ENCODE measurements at regions not wholly inside any gene's neighbourhood (a gene's known extent, or its start where the extent isn't known, plus 50 kb on each side); places are given as distances from the start of the nearest gene placed in this dataset.

DNA sequence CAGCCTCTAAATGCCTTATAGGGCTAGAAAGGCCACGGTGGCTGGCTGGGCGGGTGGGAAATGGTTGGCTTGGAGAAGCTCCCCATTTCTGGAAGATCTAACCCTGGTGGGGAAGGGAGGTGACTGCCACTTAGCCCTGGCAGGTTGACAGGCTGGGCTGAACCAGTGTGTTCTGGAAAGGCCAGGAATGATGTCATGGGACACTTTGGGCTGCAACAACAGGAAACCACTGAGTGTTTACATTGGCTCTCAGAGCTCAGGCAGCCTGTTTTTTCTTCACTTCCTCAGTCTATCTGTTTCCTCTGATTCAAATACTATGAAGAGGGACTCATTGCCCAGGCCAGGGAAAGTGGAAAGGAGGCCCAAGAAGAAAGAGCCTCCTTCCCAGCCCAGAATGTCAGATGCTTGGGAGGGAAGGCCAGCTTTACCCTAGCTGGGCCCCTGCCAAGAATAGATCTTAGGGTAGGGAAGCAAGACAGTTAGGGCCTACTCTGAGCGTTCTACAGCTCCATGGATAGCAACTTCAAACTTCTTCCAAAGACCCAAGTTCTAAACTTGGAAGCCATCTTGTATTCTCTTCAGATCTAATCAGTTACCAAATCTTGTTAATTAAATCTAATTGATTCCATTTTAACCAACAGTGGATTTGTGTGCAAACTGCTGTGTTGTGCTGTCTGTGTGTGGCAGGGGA, 65.8 kb upstream of the MSN start:
- H3K4me1 Mint-ChIP-seq = peaks cover 72 to 82% (median 78%) of the 10 kb centered on the region in 3 donors
- Histone ChIP-seq H3K27me3 (replicated peaks in 1 of 2; ENCODE audit: control insufficient read depth in 2 of 2, extremely low read depth in 1 of 2, insufficient read depth in 2 of 2, low read length in 1 of 2) (no peaks in the 10 kb centered on the region), H3K4me1 (ENCODE audit: control insufficient read depth in 1 of 2, extremely low read depth in 1 of 2, insufficient read depth in 2 of 2, low read length in 2 of 2) (peaks cover 28 to 66% of the 10 kb centered on the region in 2 experiments), H3K36me3 (ENCODE audit: control insufficient read depth in 2 of 2, extremely low read depth in 1 of 2, insufficient read depth in 1 of 2, low read length in 1 of 2) (no peaks in the 10 kb centered on the region), H3K4me3 (ENCODE audit: control insufficient read depth in 1 of 2, extremely low read depth in 1 of 2, low read length in 1 of 2) (no peak overlapping the region), H3K27ac (ENCODE audit: low read length) (peak overlapping the region; percentile 93), H3K9me3 (no peaks in the 10 kb centered on the region)
- ATAC-seq (replicated peaks in 1 of 4) = peak; percentile 72 to 87 (median 84)
- H3K36me3 Mint-ChIP-seq = peaks cover 7% of the 10 kb centered on the region
- H3K4me3 Mint-ChIP-seq = peak overlapping the region; percentile 32 to 56 (median 37)
- no peaks in the 10 kb centered on the region for H3K27me3 Mint-ChIP-seq
- peaks cover 0 to 4% (median 0%) of the 10 kb centered on the region in 3 donors for H3K9me3 Mint-ChIP-seq
- peak overlapping the region; percentile 95 to 99 for H3K27ac Mint-ChIP-seq
- peak in 29 of 35 experiments; percentile 7 to 71 (median 29) for DNase-seq
- ChIA-PET CTCF (interaction anchor here in 1 of 2 donors (1.4 kb wide), 1 partner anchor 384 kb away, joined by 3 read pairs; no protein-coding TSS in a partner anchor), POLR2A (interaction anchor here in 1 of 2 donors (0.5 kb wide), 1 partner anchor 18 kb away, joined by 4 read pairs; no protein-coding TSS in a partner anchor)
- WGBS (ENCODE audit: insufficient coverage) = 67% methylated on average over 2 of the region's 3 CpGs

DNA sequence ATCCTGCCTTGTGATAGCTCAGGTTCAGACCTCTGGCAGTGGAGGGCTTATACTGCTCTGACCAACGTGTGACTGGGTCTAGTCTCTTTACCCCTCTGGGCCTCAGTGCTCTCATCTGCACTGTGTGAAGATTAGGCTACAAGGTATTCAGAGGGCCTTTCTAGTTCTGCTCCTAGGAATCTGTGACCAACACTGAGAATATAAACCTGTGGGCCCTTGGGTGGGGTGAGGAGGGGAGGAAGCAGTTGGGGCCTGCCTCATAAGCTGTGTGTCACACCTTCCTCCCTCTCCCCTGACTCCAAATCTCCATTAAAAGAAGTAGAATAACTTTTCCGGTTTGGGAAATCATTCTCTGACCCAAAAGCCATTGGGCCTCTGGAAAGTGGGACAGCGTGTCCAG, 66.3 kb upstream of the MSN start:
- peak overlapping the region; percentile 95 to 99 for H3K27ac Mint-ChIP-seq
- CTCF ChIA-PET = interaction anchor here in 1 of 2 donors (1.4 kb wide), 1 partner anchor 385 kb away, joined by 3 read pairs; no protein-coding TSS in a partner anchor
- Histone ChIP-seq H3K4me1 (ENCODE audit: control insufficient read depth in 1 of 2, extremely low read depth in 1 of 2, insufficient read depth in 2 of 2, low read length in 2 of 2) (peaks cover 32 to 71% of the 10 kb centered on the region in 2 experiments), H3K9me3 (no peaks in the 10 kb centered on the region), H3K27ac (ENCODE audit: low read length) (peak overlapping the region; percentile 93), H3K4me3 (ENCODE audit: control insufficient read depth in 1 of 2, extremely low read depth in 1 of 2, low read length in 1 of 2) (no peak overlapping the region), H3K27me3 (replicated peaks in 1 of 2; ENCODE audit: control insufficient read depth in 2 of 2, extremely low read depth in 1 of 2, insufficient read depth in 2 of 2, low read length in 1 of 2) (no peaks in the 10 kb centered on the region), H3K36me3 (ENCODE audit: control insufficient read depth in 2 of 2, extremely low read depth in 1 of 2, insufficient read depth in 1 of 2, low read length in 1 of 2) (no peaks in the 10 kb centered on the region)
- WGBS (ENCODE audit: insufficient coverage) = 83% methylated on average over 1 of the region's 3 CpGs
- H3K4me3 Mint-ChIP-seq = peak overlapping the region; percentile 32 to 56 (median 37)
- H3K9me3 Mint-ChIP-seq = peaks cover 0 to 4% (median 0%) of the 10 kb centered on the region in 3 donors
- ATAC-seq (replicated peaks in 1 of 4) (peak; percentile 28 to 60 (median 46)), DNase-seq (peak in 2 of 35 experiments; percentile 12 to 29)
- peaks cover 77 to 86% (median 83%) of the 10 kb centered on the region in 3 donors for H3K4me1 Mint-ChIP-seq
- POLR2A ChIA-PET = no interaction called here
- H3K27me3 Mint-ChIP-seq = no peaks in the 10 kb centered on the region
- H3K36me3 Mint-ChIP-seq = peaks cover 7% of the 10 kb centered on the region

DNA sequence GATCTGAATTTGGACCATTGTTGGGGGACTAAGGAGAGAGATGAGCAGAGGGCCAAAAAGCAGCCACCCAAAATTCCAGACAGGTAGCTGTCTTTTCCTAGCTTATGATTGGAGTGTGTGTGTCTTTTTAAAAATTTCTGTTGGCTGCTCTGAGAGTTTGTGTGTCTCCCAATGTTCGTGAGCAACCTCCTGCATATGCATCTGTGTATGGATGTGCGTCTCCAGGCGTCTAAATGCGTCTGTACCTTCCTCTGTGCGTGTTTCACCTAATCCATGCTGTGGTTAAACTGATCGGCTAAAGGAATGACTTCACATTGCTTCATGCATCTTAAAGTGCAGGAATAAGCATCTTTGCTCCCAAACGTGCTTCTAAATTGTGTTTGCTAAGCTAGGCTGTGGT, 65.5 kb upstream of the LAS1L start:
- DNase-seq (no peak), ATAC-seq (replicated peaks in 1 of 4) (no peak)
- Mint-ChIP-seq H3K4me1 (peaks cover 83 to 88% (median 86%) of the 10 kb centered on the region in 3 donors), H3K36me3 (peaks cover under 1% of the 10 kb centered on the region), H3K27ac (peak overlapping the region; percentile 95 to 99), H3K4me3 (peak overlapping the region; percentile 8 to 71 (median 57)), H3K27me3 (no peaks in the 10 kb centered on the region), H3K9me3 (peaks cover 0 to 4% (median 0%) of the 10 kb centered on the region in 3 donors)
- CTCF ChIA-PET = no interaction called here
- no peak overlapping the region for H3K4me3 ChIP-seq (ENCODE audit: control insufficient read depth in 1 of 2, extremely low read depth in 1 of 2, low read length in 1 of 2)
- H3K27me3 ChIP-seq (replicated peaks in 1 of 2; ENCODE audit: control insufficient read depth in 2 of 2, extremely low read depth in 1 of 2, insufficient read depth in 2 of 2, low read length in 1 of 2) = no peaks in the 10 kb centered on the region
- WGBS (ENCODE audit: insufficient coverage) = 100% methylated on average over 4 of the region's 7 CpGs
- no peaks in the 10 kb centered on the region for H3K36me3 ChIP-seq (ENCODE audit: control insufficient read depth in 2 of 2, extremely low read depth in 1 of 2, insufficient read depth in 1 of 2, low read length in 1 of 2)
- H3K9me3 ChIP-seq = no peaks in the 10 kb centered on the region
- POLR2A ChIA-PET = interaction anchor here in 1 of 2 donors (0.7 kb wide), 1 partner anchor 41 kb away, joined by 3 read pairs; no protein-coding TSS in a partner anchor
- peak overlapping the region; percentile 93 for H3K27ac ChIP-seq (ENCODE audit: low read length)
- H3K4me1 ChIP-seq (ENCODE audit: control insufficient read depth in 1 of 2, extremely low read depth in 1 of 2, insufficient read depth in 2 of 2, low read length in 2 of 2) = peaks cover 37 to 81% of the 10 kb centered on the region in 2 experiments

DNA sequence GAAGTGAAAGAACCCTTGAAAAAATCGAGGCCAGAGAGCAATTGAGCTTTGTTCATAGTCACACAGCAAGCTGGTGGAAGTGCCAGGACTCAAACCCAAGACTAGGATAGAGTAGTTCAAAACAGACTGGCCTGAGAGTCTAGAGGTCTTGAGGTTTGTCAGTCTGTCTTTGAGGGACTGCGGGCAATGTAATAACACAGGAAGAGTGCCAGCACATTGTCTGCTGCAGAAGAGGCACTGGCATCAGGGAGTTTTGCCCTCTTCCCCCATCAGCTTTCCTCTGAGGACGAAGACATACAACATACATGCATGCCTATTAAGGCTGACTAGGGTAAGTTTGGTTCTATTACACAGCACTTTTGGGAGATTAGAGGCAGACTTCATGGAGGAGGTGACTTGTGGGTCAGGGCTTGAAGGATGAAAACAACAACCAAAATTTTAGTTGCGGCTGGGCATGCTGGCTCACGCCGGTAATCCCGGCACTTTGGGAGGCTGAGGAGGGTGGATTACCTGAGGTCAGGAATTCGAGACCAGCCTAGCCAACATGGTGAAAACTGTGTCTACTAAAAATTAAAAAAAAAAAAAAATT, 64.1 kb upstream of the LAS1L start:
- ATAC-seq (replicated peaks in 1 of 4) = no peak
- POLR2A ChIA-PET = interaction anchor here (0.6 to 1.0 kb wide), 3 partner anchors 13 to 1843 kb away, joined by 3 to 4 read pairs (median 4); no protein-coding TSS in a partner anchor
- no peaks in the 10 kb centered on the region for H3K36me3 Mint-ChIP-seq
- H3K9me3 ChIP-seq = no peaks in the 10 kb centered on the region
- CTCF ChIA-PET = interaction anchor here in 1 of 2 donors (1.0 kb wide), 1 partner anchor 99 kb away, joined by 3 read pairs; no protein-coding TSS in a partner anchor
- peak in 2 of 35 experiments; percentile 24 to 45 for DNase-seq
- peaks cover 0 to 4% of the 10 kb centered on the region in 2 donors for H3K27me3 Mint-ChIP-seq
- peak overlapping the region; percentile 62 to 83 (median 67) for H3K4me3 Mint-ChIP-seq
- peak overlapping the region; percentile 95 to 99 for H3K27ac Mint-ChIP-seq
- H3K4me1 Mint-ChIP-seq = peaks cover 75 to 84% (median 75%) of the 10 kb centered on the region in 3 donors
- no CpG with 5 or more reads among the region's 8 CpGs for WGBS (ENCODE audit: insufficient coverage)
- peaks cover 37 to 82% of the 10 kb centered on the region in 2 experiments for H3K4me1 ChIP-seq (ENCODE audit: control insufficient read depth in 1 of 2, extremely low read depth in 1 of 2, insufficient read depth in 2 of 2, low read length in 2 of 2)
- peak overlapping the region in 1 of 2 donors; percentile 6 for H3K4me3 ChIP-seq (ENCODE audit: control insufficient read depth in 1 of 2, extremely low read depth in 1 of 2, low read length in 1 of 2)
- H3K27ac ChIP-seq (ENCODE audit: low read length) = peak overlapping the region; percentile 91
- no peaks in the 10 kb centered on the region for H3K27me3 ChIP-seq (replicated peaks in 1 of 2; ENCODE audit: control insufficient read depth in 2 of 2, extremely low read depth in 1 of 2, insufficient read depth in 2 of 2, low read length in 1 of 2)
- H3K36me3 ChIP-seq (ENCODE audit: control insufficient read depth in 2 of 2, extremely low read depth in 1 of 2, insufficient read depth in 1 of 2, low read length in 1 of 2) = no peaks in the 10 kb centered on the region
- no peaks in the 10 kb centered on the region for H3K9me3 Mint-ChIP-seq

DNA sequence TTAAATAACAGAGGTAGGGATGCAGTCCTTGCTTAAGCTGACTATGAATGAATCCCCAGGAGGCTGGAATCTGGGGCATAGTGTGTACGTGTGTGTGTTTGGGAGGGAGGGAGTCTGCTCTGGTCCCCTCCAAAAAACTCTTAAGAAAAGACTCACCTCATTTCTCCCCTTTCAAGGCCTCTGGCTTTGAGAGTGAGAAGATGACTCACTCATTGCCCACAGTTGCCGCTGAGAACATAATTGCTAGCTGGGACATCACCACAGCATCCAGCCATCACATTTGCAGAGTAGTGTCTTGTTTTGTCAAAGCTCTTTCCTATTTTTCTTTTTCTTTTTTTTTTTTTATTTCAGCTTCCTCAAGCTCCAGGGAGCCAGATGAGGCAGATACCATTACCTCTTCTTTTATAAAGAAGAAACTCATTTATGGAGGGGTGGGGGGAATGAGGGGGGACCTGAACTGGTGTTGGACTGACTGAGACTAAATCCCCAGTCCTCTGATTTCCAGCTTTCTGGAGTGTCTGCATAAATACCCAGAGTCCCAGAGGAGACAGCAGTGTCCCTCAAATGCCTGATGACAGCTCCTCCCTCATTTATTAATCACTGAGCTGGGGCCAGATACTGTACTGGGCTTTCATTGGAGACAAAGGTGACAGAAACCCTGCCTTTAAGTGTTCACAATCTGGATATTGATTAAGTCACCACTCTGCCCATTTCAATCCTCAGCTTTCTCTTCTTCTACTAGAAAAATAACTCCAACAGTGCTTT, 61.9 kb upstream of the LAS1L start:
- DNase-seq (peak in 33 of 35 experiments; percentile 21 to 75 (median 46)), ATAC-seq (replicated peaks in 1 of 4) (peak; percentile 69 to 73 (median 70))
- Histone ChIP-seq H3K27me3 (replicated peaks in 1 of 2; ENCODE audit: control insufficient read depth in 2 of 2, extremely low read depth in 1 of 2, insufficient read depth in 2 of 2, low read length in 1 of 2) (no peaks in the 10 kb centered on the region), H3K4me1 (ENCODE audit: control insufficient read depth in 1 of 2, extremely low read depth in 1 of 2, insufficient read depth in 2 of 2, low read length in 2 of 2) (peaks cover 29 to 65% of the 10 kb centered on the region in 2 experiments), H3K27ac (ENCODE audit: low read length) (peak overlapping the region; percentile 91), H3K4me3 (ENCODE audit: control insufficient read depth in 1 of 2, extremely low read depth in 1 of 2, low read length in 1 of 2) (peak overlapping the region; percentile 12 to 25), H3K9me3 (no peaks in the 10 kb centered on the region), H3K36me3 (ENCODE audit: control insufficient read depth in 2 of 2, extremely low read depth in 1 of 2, insufficient read depth in 1 of 2, low read length in 1 of 2) (no peaks in the 10 kb centered on the region)
- WGBS (ENCODE audit: insufficient coverage) = no CpG with 5 or more reads among the region's 2 CpGs
- Mint-ChIP-seq H3K4me3 (peak overlapping the region; percentile 35 to 68 (median 39)), H3K27me3 (peaks cover 0 to 5% of the 10 kb centered on the region in 2 donors), H3K4me1 (peaks cover 55 to 65% (median 58%) of the 10 kb centered on the region in 3 donors), H3K27ac (peak overlapping the region; percentile 90 to 95), H3K9me3 (no peaks in the 10 kb centered on the region), H3K36me3 (no peaks in the 10 kb centered on the region)
- CTCF ChIA-PET = interaction anchor here (0.5 to 1.5 kb wide), 18 partner anchors 10 to 803 kb away, joined by 3 to 8 read pairs (median 4); no protein-coding TSS in a partner anchor
- POLR2A ChIA-PET = interaction anchor here (0.6 to 1.1 kb wide), 6 partner anchors 62 to 812 kb away, joined by 3 to 7 read pairs (median 4); partner anchors contain the start of genes LAS1L (in 1 of the 2) and MSN (in 1 of the 2)
